ENCODE measurements at regions not wholly inside any gene's neighbourhood (a gene's known extent, or its start where the extent isn't known, plus 50 kb on each side); places are given as distances from the start of the nearest gene placed in this dataset.

DNA sequence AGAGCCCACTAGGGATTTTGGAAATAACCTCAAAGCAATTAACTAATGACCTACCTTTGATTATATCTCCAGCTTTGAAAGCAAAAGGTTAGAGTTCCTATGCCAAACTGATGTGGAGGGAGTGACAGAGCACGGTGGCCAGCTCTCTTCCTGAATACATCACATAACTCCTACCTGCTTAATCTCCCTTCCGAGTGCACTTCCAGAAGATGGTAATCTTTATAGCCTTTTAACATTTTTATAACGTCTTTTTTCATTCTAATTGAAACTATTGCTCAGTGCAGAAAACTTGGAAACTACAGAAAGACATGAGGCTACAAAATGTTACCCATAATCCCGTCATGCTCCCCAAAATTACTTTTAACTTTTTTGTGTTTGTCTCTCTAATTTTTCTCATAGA, 110.5 kb upstream of the COX10 start:
- TF ChIP-seq, protein P1, sequence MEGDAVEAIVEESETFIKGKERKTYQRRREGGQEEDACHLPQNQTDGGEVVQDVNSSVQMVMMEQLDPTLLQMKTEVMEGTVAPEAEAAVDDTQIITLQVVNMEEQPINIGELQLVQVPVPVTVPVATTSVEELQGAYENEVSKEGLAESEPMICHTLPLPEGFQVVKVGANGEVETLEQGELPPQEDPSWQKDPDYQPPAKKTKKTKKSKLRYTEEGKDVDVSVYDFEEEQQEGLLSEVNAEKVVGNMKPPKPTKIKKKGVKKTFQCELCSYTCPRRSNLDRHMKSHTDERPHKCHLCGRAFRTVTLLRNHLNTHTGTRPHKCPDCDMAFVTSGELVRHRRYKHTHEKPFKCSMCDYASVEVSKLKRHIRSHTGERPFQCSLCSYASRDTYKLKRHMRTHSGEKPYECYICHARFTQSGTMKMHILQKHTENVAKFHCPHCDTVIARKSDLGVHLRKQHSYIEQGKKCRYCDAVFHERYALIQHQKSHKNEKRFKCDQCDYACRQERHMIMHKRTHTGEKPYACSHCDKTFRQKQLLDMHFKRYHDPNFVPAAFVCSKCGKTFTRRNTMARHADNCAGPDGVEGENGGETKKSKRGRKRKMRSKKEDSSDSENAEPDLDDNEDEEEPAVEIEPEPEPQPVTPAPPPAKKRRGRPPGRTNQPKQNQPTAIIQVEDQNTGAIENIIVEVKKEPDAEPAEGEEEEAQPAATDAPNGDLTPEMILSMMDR (IDR thresholded peaks at IDR 0.05) = no peak

DNA sequence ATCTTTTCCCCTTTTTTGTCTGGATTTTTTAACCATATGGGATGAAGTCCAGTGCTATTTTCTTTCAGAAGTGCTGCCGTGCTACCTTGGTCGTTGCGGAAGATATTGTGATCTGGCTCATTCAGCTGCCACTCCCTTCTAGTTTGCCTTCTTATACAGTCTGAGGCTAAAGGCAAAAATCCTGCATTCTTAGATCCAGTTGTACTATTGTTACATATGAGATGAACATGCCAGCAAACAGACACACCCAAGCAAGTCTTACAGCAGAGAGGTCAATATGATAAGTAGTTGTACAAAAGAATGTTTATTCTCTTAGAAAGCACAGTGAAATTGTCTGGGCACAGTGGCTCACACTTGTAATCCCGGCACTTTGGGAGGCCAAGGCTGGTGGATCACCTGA, 108.0 kb upstream of the COX10 start:
- TF ChIP-seq, protein P1 (IDR thresholded peaks at IDR 0.05) = no peak

DNA sequence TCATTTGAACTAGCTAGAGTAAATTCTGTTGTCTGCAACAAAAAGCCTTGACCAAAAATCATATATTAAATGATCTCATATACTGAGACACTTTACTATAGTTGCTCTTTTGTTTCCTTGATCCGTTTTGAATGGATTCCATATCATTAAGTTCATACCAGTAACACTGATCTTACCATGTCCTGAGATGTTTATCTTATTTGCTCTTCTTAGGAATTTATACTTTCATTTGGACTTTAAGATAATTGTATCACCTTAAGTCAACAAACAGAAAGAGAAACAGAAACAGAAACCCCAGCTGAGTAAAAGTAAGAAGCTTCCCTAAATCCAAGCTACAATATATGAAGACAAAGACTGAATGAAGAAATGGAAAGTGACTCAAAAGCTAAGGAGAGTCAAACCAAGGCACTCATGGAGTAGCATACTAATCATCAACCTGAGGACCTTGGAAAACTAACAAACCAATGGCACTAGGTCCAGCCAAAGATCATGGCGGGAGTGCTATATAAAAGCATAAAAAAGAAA, 106.5 kb upstream of the COX10 start:
- TF ChIP-seq, protein P1 (IDR thresholded peaks at IDR 0.05) = no peak

DNA sequence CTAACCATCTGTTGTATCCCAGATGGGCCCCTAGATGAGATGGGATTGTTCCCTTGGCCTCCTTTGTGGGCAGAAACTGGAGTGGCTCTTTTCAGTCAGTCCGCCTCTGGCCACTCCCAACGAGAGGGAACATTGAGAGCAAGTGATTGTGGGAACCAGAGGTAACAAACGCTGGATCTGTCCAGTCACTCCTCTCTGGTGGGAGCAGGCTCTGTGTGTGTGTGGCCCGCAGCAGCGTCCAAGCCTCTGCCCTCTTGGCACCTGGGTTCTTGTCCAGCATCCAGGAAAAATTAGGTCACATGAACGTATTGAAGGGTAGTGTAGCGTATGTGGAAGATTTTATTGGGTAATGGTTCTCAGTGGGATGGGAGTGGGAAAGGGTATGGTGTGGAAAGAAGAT, 101.9 kb upstream of the COX10 start:
- TF ChIP-seq, protein P1 (IDR thresholded peaks at IDR 0.05) = no peak

DNA sequence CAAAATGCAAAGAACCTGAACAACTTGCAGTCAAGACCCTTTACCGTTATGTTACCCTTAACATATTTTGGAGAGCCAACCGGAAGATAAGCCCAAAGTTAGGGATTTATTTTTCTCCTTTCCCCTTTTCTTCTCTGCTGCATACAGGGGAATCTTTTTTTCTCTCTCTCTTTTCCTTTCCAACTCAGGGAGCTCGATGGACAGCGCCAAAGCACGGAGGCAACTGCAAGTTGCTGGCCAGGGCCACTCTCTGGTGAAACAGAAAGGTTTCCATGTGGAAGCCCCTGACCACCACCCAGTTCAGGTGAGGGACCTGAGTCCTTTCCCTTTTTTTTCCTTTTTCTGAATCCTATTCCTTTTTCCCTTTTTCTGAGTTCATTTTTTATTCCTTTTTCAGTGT, 98.8 kb upstream of the COX10 start:
- TF ChIP-seq, protein P1 (IDR thresholded peaks at IDR 0.05) = no peak

- TF ChIP-seq, protein P1 (IDR thresholded peaks at IDR 0.05) = no peak
Measured at GRCh38 chr17:13973960-13974651, 95.2 kb upstream of the COX10 start.

DNA sequence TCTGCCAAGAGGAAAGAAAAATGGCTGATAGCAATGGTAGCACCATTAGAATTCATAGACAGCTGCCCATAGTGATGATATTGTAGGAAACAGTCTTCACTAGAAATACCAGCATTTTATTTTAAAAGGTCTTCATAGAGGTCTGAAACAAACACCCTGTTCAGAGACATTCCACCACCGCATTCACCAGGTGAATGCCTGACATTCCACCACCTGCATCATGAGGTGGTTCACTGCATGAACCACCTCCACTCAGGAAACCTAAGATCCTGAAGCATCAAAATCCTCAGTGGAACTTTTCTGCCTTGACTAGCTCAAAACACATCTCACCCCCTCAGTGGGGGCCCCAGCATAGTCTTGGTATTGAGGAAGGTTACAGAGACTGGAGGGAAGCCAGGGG, 91.5 kb upstream of the COX10 start:
- TF ChIP-seq, protein P1 (IDR thresholded peaks at IDR 0.05) = no peak

DNA sequence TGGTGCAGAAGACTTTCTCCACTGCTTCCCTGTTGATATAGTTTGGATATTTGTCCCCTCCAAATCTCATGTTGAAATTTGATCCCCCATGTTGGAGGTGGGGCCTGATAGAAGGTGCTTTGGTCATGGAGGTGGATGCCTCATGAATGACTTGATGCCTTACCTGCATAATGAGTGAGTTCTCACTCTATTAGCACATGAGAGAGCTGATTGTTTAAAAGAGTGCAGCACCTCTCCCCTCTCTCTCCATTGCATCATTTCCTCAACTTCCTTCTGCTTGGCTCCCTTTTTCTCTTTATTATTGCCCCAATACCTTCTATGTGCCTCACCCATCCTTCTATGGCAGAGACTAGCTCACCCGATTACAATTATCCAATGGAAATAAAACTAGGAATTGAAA, 90.8 kb upstream of the COX10 start:
- TF ChIP-seq, protein P1 (IDR thresholded peaks at IDR 0.05) = no peak
